Right lobe of liver (tissue), 4 donors: ENCODE measurements at regions not wholly inside any gene's neighbourhood (a gene's known extent, or its start where the extent isn't known, plus 50 kb on each side); places are given as distances from the start of the nearest gene placed in this dataset.

Source experiments
- POLR2A ChIP-seq: fragments of 450-650 bp; IDR thresholded peaks from one replicate; pipeline ENCODE4 v1.6.1; 2017; ENCODE audit warnings: antibody characterized with exemption, mild to moderate bottlenecking
- TF ChIP-seq, protein P1 (sequence below), 4 donors: fragments of 200-600 bp in 3 of 4; fragments of 450-650 bp in 1 of 4; IDR thresholded peaks; one replicate each; pipeline versions ENCODE4 v1.5.1 to v1.8.0; 2016 to 2022; ENCODE audit warnings: antibody characterized with exemption in 4 of 4, mild to moderate bottlenecking in 2 of 4
- donor health status: DM: no; HTN: no; CAD: no.
- donor health status: DM: no; HTN: no; CAD: no.
- donor health status: DM: no; HTN: yes; CAD: no.

DNA sequence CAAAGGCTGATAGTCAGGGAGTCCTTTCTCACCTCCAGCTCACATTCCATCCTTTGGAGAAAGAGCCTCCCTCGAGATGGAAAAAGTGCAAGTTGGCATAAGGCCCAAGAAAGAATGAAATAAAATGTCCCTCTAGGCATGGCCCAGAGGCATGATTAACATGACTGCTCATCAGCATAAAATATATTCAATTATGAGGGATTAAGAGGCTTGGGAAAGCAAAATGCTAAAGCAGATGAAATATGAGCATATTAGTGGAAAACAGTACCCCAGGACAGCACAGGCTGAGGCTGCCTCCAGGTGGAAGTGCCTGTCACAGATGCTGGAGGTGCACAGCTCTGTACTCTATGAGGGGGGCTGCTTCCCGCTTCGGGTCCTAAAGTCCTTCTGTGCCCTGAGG, 347.8 kb upstream of the PLET1 start:
- TF ChIP-seq, protein P1, sequence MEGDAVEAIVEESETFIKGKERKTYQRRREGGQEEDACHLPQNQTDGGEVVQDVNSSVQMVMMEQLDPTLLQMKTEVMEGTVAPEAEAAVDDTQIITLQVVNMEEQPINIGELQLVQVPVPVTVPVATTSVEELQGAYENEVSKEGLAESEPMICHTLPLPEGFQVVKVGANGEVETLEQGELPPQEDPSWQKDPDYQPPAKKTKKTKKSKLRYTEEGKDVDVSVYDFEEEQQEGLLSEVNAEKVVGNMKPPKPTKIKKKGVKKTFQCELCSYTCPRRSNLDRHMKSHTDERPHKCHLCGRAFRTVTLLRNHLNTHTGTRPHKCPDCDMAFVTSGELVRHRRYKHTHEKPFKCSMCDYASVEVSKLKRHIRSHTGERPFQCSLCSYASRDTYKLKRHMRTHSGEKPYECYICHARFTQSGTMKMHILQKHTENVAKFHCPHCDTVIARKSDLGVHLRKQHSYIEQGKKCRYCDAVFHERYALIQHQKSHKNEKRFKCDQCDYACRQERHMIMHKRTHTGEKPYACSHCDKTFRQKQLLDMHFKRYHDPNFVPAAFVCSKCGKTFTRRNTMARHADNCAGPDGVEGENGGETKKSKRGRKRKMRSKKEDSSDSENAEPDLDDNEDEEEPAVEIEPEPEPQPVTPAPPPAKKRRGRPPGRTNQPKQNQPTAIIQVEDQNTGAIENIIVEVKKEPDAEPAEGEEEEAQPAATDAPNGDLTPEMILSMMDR (IDR thresholded peaks at IDR 0.05) = no peak
- TF ChIP-seq POLR2A = no peak
